GM21619 (cell line): ENCODE measurements at regions not wholly inside any gene's neighbourhood (a gene's known extent, or its start where the extent isn't known, plus 50 kb on each side); places are given as distances from the start of the nearest gene placed in this dataset.

Source experiments
- ATAC-seq: cut with Tn5 transposase; IDR thresholded peaks from one replicate; pipeline ENCODE4 v1.9.1; 2021; ENCODE audit not compliant: unreplicated experiment

- ATAC-seq, result no peak
Measured at GRCh38 chr18:4641771-4642368, 186.8 kb upstream of the DLGAP1 start.

DNA sequence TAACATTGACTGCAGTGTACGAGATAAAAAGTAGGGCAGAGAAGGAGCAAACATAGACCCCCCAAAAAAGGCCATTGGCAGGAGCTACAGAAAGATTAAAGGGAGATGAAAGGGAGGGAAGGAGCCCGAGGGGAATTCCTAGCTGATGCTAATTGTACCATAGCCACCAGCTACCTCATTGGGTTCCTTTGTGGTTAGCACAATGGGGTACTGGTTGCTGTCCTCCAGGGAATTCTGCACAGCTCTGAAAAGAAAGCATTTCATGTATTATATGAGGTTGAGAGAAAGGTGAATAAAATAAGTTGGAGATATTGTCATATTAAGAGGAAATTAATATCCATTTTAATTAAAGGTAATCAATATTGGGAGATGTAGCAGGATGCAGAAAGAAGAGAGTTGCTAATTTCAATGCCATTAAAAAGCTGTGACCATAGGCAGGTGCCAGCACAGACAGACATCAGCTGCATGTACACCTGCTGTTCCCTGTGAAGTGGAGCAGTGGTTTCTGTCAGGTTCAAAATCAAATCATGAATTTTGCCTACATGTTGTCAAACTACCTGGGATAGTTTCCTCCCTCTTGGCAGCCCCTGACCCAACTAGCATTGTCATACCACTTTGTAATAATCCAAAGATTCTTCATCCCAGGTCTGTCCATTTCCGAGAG is 185.4 kb upstream of the DLGAP1 start:
- ATAC-seq, result no peak

DNA sequence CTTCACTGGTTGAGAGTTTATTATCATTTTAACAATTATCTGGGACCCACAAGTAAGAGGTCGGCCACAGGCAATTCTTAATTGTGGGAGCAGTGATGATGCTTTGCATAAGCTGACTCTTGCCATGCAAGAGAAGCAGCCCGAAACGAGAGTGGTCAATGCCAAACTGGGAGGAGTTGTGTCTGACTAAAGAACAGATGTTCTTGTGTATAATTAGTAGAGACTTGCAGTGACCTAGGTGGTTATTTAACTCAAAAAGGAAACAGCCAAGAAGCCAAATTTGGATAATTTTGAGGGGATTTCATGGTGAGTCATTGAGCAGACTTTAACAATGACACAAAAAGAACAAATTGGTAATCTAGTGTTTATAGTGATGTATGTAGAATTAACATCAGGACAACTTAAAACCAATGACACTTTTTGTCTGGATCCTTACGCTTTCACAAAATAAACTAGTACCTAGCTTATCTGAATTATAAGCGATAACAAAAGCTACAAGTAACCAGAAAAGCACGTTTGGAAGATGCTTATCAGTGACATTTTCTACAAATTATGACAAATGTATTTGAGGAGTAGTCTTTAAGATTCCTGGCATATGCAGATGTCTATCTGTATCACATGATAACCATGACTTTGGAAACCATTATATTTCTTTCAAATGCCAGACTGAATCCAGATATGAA is 184.7 kb upstream of the DLGAP1 start:
- peak; percentile 92 for ATAC-seq

GRCh38 chr18:4638680-4639079 is 183.6 kb upstream of the DLGAP1 start:
- ATAC-seq, result no peak

DNA sequence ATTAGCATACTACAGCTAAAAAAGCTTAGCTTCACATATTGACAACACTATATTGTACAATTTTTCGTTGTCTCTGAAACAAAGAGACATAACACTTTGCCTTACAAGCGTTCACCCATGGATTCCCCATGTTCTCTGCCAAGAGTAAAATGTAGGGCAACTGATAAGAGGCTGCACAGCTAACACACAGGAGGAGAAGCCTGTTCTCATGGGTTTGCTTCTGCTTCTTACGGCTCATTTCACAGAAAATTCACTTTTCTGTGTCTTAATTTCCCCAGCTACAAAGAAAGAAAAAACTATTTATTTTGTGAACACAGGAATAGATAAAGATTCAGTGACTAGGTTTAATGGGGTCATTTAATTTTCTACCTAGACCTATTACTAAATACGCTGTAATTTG is 182.8 kb upstream of the DLGAP1 start:
- ATAC-seq, result no peak

DNA sequence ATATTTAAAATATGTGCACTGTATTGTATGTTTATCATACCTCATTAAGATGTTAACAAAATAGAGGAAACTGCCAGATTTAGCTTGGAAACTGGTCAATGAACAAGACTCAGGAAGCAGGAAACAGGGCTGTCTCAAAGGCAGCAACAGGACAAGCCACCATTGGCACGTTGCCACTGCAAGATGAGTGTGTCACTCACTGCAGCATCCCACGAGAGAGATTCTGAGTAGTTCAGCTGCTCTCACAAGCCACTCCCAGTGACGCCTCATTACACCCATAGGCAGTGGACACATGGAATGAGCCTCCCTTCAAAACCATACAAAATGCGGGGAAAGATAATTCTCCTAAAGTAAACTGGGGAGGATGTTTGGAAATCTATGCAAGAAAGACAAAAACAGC is 181.9 kb upstream of the DLGAP1 start:
- no peak for ATAC-seq

DNA sequence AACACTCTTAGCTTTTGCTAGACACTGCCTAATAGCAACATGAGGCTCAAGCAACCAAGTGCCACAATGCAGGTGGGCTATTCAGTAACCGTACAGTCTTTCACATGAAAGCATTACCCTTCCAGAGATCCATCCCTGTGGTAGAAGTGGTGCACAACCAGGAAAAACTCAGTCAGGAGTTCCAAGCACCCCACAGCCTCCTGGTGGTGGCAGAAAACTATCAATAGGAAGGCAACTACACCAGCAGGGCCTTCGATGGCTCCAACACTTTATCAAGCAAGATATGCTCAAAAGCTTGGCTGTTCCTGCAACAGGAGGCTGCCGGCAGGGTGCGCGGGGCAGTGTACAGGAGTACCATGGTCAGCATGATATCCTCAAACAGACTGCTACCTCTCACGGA is 176.1 kb upstream of the DLGAP1 start:
- ATAC-seq, result no peak

- ATAC-seq, result no peak
Measured at GRCh38 chr18:4605212-4605611, 150.1 kb upstream of the DLGAP1 start.

GRCh38 chr18:4603955-4604354 is 148.8 kb upstream of the DLGAP1 start:
- ATAC-seq, result no peak

DNA sequence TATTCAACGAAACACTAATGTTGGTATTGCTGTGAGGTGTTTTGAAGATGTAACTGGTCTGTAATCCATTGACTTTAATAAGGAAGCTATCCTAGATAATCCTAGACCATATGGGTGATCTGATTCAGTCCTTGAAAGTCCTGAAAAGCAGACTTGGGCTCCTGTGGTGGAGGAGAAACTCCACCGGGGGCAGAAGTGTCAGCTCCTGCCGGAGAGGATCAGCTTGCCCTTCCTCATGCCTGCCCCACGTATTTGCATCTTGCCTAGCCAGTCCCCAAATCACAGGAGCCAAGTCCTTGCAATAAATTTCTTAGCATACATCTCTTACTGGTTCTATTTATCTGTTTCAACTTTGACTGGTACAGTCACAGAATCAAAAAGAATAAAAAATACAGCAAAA is 144.2 kb upstream of the DLGAP1 start:
- no peak for ATAC-seq

- ATAC-seq, result no peak
Measured at GRCh38 chr18:4597301-4597700, 142.2 kb upstream of the DLGAP1 start.

GRCh38 chr18:4593895-4594294 is 138.8 kb upstream of the DLGAP1 start:
- no peak for ATAC-seq

DNA sequence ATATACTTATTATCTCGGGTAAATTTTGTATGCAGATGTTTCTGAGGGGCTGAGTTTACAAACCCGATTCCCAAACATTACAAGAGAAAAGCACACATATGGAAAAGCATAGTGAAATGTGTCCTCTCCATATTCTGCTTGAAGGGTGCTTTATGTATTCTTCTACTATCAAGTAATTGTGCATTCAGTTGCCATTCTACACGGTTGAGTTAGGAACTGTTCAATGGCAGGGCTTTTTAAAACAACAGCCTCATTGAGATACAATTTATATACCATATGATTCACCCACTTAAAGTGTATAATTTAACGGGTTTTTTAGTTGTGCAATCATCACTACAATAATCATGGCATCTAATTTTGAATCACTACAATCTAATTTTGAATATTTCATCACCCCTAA is 138.4 kb upstream of the DLGAP1 start:
- no peak for ATAC-seq

GRCh38 chr18:4589056-4589800 is 134.1 kb upstream of the DLGAP1 start:
- ATAC-seq, result no peak

DNA sequence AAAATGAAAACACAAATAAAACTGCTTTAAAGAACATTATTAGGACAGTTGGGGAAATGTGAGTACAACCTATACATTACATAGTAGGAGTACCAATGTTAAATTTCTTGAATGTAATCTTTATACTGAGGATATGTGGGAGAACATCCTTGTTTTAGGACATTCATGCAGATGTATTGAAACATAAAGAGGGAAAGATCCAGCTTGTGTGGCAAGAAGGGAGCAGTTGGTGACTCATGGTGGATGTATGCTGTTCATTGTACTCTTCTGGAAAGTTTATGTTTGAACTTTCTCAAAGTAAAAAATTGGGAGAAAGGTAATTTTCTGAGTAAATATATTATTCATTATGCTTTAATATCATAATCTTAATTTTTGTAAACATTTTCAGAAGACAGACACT is 132.1 kb upstream of the DLGAP1 start:
- no peak for ATAC-seq

GRCh38 chr18:4586731-4587130 is 131.6 kb upstream of the DLGAP1 start:
- ATAC-seq, result no peak

- ATAC-seq, result no peak
Measured at GRCh38 chr18:4582431-4583335, 127.6 kb upstream of the DLGAP1 start.

DNA sequence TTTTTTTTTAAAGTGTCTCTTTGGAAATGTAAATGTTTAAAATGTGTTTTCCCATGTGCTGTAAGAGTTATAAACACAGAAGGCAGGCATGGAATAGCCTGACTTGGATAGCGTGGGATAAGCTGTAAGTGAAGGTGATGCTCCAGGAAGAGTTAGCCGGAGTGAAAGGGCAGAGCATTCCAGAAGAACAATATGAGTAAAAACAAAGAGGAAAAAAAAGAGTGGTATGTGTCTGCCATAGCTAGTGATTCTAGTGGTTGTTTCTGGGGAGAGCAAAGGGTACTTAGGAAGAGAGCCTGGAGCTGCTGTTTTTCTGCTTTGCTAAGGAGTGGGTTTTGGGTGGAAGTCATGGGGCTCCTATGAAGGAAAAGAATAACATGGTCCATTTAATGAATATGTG is 126.9 kb upstream of the DLGAP1 start:
- no peak for ATAC-seq

DNA sequence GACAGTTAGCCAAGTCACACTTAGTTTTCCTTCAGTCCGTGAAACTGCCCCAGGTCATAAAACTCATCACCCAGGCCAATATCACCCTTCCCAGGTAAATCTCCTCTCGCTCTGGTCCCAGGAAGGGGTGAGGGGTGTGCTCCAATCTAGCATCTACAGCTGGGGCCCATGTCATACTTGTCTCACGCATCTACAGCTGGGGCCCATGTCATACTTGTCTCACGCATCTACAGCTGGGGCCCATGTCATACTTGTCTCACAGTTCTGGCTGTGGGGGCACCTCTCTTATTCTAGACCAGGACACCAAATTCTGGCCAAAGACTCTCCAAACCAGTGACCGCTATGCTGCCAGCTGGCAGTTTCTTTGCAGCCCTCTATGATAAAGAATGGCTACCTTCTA is 123.3 kb upstream of the DLGAP1 start:
- ATAC-seq, result no peak

DNA sequence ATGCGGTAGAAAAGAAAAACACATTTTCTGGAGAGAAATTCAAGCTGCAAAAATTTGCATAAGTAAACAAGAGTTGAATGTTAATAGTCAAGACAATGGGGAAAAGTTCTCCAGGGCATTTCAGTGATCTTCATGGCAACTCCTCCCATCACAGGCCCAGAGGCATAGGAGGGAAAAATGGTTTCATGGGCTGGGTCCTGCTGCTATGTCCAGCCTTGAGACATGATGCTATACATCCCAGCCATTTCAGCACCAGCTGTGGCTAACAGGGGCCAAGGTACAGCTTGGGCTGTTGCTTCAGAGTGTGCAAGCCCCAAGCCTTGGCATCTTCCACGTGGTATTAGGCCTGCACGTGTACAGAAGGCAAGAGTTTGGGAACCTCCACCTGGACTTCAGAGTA is 118.6 kb upstream of the DLGAP1 start:
- ATAC-seq, result no peak

DNA sequence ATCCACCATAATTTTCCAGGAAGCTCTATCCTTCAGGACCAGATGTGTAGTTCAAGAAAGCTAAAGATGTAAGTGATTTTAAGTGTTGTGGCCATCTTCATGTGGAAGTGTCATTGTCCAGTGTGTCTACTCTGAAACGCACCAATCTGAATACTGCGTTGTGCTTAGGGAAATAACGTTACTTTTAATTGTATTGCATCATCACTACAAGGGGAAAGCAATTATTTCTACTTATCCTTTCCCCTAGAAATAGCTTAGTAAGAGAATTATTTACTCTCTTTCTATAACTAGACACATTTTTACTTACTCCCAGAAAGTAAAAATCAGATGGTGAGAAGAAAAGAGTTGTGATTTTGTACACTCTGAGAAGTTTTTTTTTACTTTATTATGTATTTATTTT is 102.4 kb upstream of the DLGAP1 start:
- no peak for ATAC-seq
